GM19328 (cell line): ENCODE measurements at regions not wholly inside any gene's neighbourhood (a gene's known extent, or its start where the extent isn't known, plus 50 kb on each side); places are given as distances from the start of the nearest gene placed in this dataset.

Source experiments
- ATAC-seq: cut with Tn5 transposase; IDR thresholded peaks from one replicate; pipeline ENCODE4 v1.9.1; 2021; ENCODE audit warnings: mild to moderate bottlenecking, moderate library complexity; ENCODE audit not compliant: unreplicated experiment

- ATAC-seq, result no peak
Measured at GRCh38 chr3:117725314-117725713, 1015.7 kb downstream of the TUSC7 start.

- no peak for ATAC-seq
Measured at GRCh38 chr3:117726776-117727175, 1017.2 kb downstream of the TUSC7 start.

- no peak for ATAC-seq
Measured at GRCh38 chr3:117728226-117728625, 1018.6 kb downstream of the TUSC7 start.

- no peak for ATAC-seq
Measured at GRCh38 chr3:117734496-117734895, 1024.9 kb downstream of the TUSC7 start.

GRCh38 chr3:117735481-117736101 is 1026.0 kb downstream of the TUSC7 start:
- ATAC-seq, result no peak

GRCh38 chr3:117736846-117737245 is 1027.3 kb downstream of the TUSC7 start:
- ATAC-seq, result no peak

GRCh38 chr3:117743993-117744392 is 1034.4 kb downstream of the TUSC7 start:
- no peak for ATAC-seq

- ATAC-seq, result no peak
Measured at GRCh38 chr3:117744935-117745334, 1035.4 kb downstream of the TUSC7 start.

GRCh38 chr3:117745516-117745915 is 1035.9 kb downstream of the TUSC7 start:
- ATAC-seq, result no peak

GRCh38 chr3:117746066-117746465 is 1036.5 kb downstream of the TUSC7 start:
- no peak for ATAC-seq

- no peak for ATAC-seq
Measured at GRCh38 chr3:117748131-117748530, 1038.6 kb downstream of the TUSC7 start.

GRCh38 chr3:117750674-117751269 is 1041.2 kb downstream of the TUSC7 start:
- ATAC-seq, result no peak

- no peak for ATAC-seq
Measured at GRCh38 chr3:117751651-117752050, 1042.1 kb downstream of the TUSC7 start.

- ATAC-seq, result no peak
Measured at GRCh38 chr3:117752984-117753717, 1043.6 kb downstream of the TUSC7 start.

GRCh38 chr3:117754058-117754457 is 1044.5 kb downstream of the TUSC7 start:
- no peak for ATAC-seq

GRCh38 chr3:117754841-117755240 is 1045.3 kb downstream of the TUSC7 start:
- no peak for ATAC-seq

- ATAC-seq, result no peak
Measured at GRCh38 chr3:117756563-117756962, 1047.0 kb downstream of the TUSC7 start.

GRCh38 chr3:117761703-117762620 is 1052.4 kb downstream of the TUSC7 start:
- no peak for ATAC-seq

- no peak for ATAC-seq
Measured at GRCh38 chr3:117762621-117763037, 1053.0 kb downstream of the TUSC7 start.

- ATAC-seq, result no peak
Measured at GRCh38 chr3:117763561-117763960, 1054.0 kb downstream of the TUSC7 start.

- no peak for ATAC-seq
Measured at GRCh38 chr3:117768581-117768980, 1059.0 kb downstream of the TUSC7 start.
